ENCODE measurements at regions not wholly inside any gene's neighbourhood (a gene's known extent, or its start where the extent isn't known, plus 50 kb on each side); places are given as distances from the start of the nearest gene placed in this dataset.

GRCh38 chr18:56492136-56492535 is 146.3 kb downstream of the TXNL1 start:
- TF ChIP-seq CREB5 (CRISPR knock-in tag; IDR thresholded peaks at IDR 0.05; ENCODE audit: low read depth) (no peak), BACH2 (CRISPR knock-in tag; IDR thresholded peaks at IDR 0.05; ENCODE audit: borderline replicate concordance) (no peak), ZFP3 (CRISPR knock-in tag; IDR thresholded peaks at IDR 0.05) (no peak), ZNF70 (CRISPR knock-in tag; IDR thresholded peaks at IDR 0.05) (no peak), TCF4 (CRISPR knock-in tag; IDR thresholded peaks at IDR 0.05; ENCODE audit: borderline replicate concordance) (no peak), PATZ1 (CRISPR knock-in tag; IDR thresholded peaks at IDR 0.05; ENCODE audit: borderline replicate concordance) (no peak), CSRNP3 (CRISPR knock-in tag; IDR thresholded peaks at IDR 0.05) (no peak), ESRRG (CRISPR knock-in tag; IDR thresholded peaks at IDR 0.05) (no peak), ZFP30 (CRISPR knock-in tag; IDR thresholded peaks at IDR 0.05) (no peak), TSHZ2 (CRISPR knock-in tag; IDR thresholded peaks at IDR 0.05) (no peak), PPARA (CRISPR knock-in tag; IDR thresholded peaks at IDR 0.05; ENCODE audit: borderline replicate concordance) (no peak), CSDC2 (CRISPR knock-in tag; IDR thresholded peaks at IDR 0.05) (no peak), ARNTL (CRISPR knock-in tag; IDR thresholded peaks at IDR 0.05; ENCODE audit: borderline replicate concordance, low read depth) (no peak), ZNF8 (CRISPR knock-in tag; IDR thresholded peaks at IDR 0.05) (no peak)

Measured in SK-N-SH treated with all-trans-retinoic acid at 6 μM for 48 hours (cell line).